B cell (primary cell): ENCODE measurements at regions not wholly inside any gene's neighbourhood (a gene's known extent, or its start where the extent isn't known, plus 50 kb on each side); places are given as distances from the start of the nearest gene placed in this dataset.

Experiments
- ATAC-seq: fragments of 200-7000 bp; cut with Tn5 transposase; one replicate; pipeline ENCODE4 v1.10.0; 2021; ENCODE audit warnings: low read depth, mild to moderate bottlenecking, moderate number of reproducible peaks, moderate library complexity
- CTCF ChIA-PET: fragments of 350-600 bp; sonication (Branson Sonifier 250); formaldehyde crosslinking; loops from one replicate; lab custom pipeline; 2021; ENCODE audit warnings: antibody characterized with exemption, inconsistent platforms; lab: Charles Lee
- POLR2A ChIA-PET: fragments of 350-600 bp; sonication (Branson Sonifier 250); formaldehyde crosslinking; loops from one replicate; lab custom pipeline; 2021; ENCODE audit warnings: antibody characterized with exemption; lab: Charles Lee
- DNase-seq: peaks from one replicate; pipeline ENCODE4 v3.0.0; 2013
- H2AFZ ChIP-seq: 2 replicates; pipeline ENCODE4 v1.6.1; 2012; ENCODE audit warnings: mild to moderate bottlenecking, low read depth, low read length; ENCODE audit not compliant: insufficient read depth, poor library complexity, severe bottlenecking
- H3K27ac ChIP-seq, 2 donors: 1 replicate in 1 of 2; 2 replicates in 1 of 2; pipeline ENCODE4 v1.5.1; 2012 to 2013; ENCODE audit warnings: low read length in 2 of 2, mild to moderate bottlenecking in 2 of 2, moderate library complexity in 1 of 2
- H3K27me3 ChIP-seq, 4 experiments: fragments of 200-600 bp in 1 of 4; sonication (generic) in 1 of 4; replicated peaks in 1 of 4; 1 replicate in 2 of 4; 2 replicates in 2 of 4; pipeline versions ENCODE4 v1.6.1 to v1.7.0; 2013 to 2016; ENCODE audit warnings: low read length in 3 of 4, mild to moderate bottlenecking in 2 of 4, mixed read lengths in 1 of 4, moderate library complexity in 1 of 4; ENCODE audit not compliant: insufficient read depth in 4 of 4, control insufficient read depth in 3 of 4; ENCODE audit errors: control extremely low read depth in 1 of 4
- H3K36me3 ChIP-seq, 2 experiments: replicated peaks in 1 of 2; 1 replicate in 1 of 2; 2 replicates in 1 of 2; pipeline versions ENCODE4 v1.6.1 to v1.7.1; 2013; ENCODE audit warnings: low read length in 1 of 2; ENCODE audit not compliant: insufficient read depth in 2 of 2, control insufficient read depth in 1 of 2; ENCODE audit errors: control extremely low read depth in 1 of 2, extremely low read depth in 1 of 2
- H3K4me1 ChIP-seq, 2 donors: fragments of 200-600 bp in 1 of 2; sonication (generic) in 1 of 2; 1 replicate in 1 of 2; 2 replicates in 1 of 2; pipeline versions ENCODE4 v1.5.1 to v1.6.1; 2013 to 2017; ENCODE audit warnings: low read length in 2 of 2; ENCODE audit not compliant: control insufficient read depth in 2 of 2, insufficient read depth in 2 of 2
- H3K4me2 ChIP-seq: replicated peaks from 2 replicates; pipeline ENCODE3; 2012; ENCODE audit warnings: mild to moderate bottlenecking, low read depth, low read length; ENCODE audit not compliant: poor library complexity, severe bottlenecking
- H3K4me3 ChIP-seq, 5 experiments: fragments of 200-600 bp in 1 of 5; sonication (generic) in 1 of 5; 1 replicate in 3 of 5; 2 replicates in 2 of 5; pipeline versions ENCODE4 v1.5.1 to v1.7.0; 2011 to 2016; ENCODE audit warnings: low read length in 4 of 5, mild to moderate bottlenecking in 4 of 5, low read depth in 2 of 5, control low read depth in 1 of 5, moderate library complexity in 1 of 5; ENCODE audit not compliant: insufficient read depth in 1 of 5; ENCODE audit errors: control extremely low read depth in 1 of 5, extremely low read depth in 1 of 5
- H3K79me2 ChIP-seq: fragments of 200-600 bp; sonication (generic); one replicate; pipeline ENCODE4 v1.6.0; 2016; ENCODE audit warnings: low read length; ENCODE audit not compliant: control insufficient read depth, insufficient read depth
- H3K9ac ChIP-seq: fragments of 200-600 bp; sonication (generic); 2 replicates; pipeline ENCODE4 v1.6.1; 2017; ENCODE audit warnings: mild to moderate bottlenecking, low read length, moderate library complexity
- H3K9me3 ChIP-seq, 3 donors: one replicate each; pipeline versions ENCODE4 v1.6.1 to v1.7.1; 2013; ENCODE audit warnings: low read length in 2 of 3; ENCODE audit not compliant: control insufficient read depth in 2 of 3, insufficient read depth in 1 of 3; ENCODE audit errors: control extremely low read depth in 1 of 3
- H4K20me1 ChIP-seq: 2 replicates; pipeline ENCODE4 v1.6.0; 2012; ENCODE audit warnings: mild to moderate bottlenecking, low read length; ENCODE audit not compliant: insufficient read depth, control insufficient read depth, poor library complexity, severe bottlenecking
- H3K27ac Mint-ChIP-seq: one replicate; pipeline ENCODE4 v1.8.0; 2021; ENCODE audit warnings: mixed read lengths
- H3K27me3 Mint-ChIP-seq: one replicate; pipeline ENCODE4 v1.8.0; 2021; ENCODE audit warnings: mixed read lengths
- H3K4me1 Mint-ChIP-seq: one replicate; pipeline ENCODE4 v1.8.0; 2021; ENCODE audit warnings: mixed read lengths
- H3K4me3 Mint-ChIP-seq: one replicate; pipeline ENCODE4 v1.8.0; 2021; ENCODE audit warnings: mixed read lengths
- H3K9me3 Mint-ChIP-seq: one replicate; pipeline ENCODE4 v1.8.0; 2022; ENCODE audit warnings: mixed read lengths; ENCODE audit not compliant: insufficient read depth
- CTCF ChIP-seq: fragments of 200-600 bp; IDR thresholded peaks from one replicate; pipeline ENCODE4 v1.8.0; 2022; ENCODE audit warnings: antibody characterized with exemption, mild to moderate bottlenecking
- EZH2 ChIP-seq: IDR thresholded peaks from 2 replicates; pipeline ENCODE4 v1.6.1; 2012; ENCODE audit warnings: borderline replicate concordance, low read depth, mild to moderate bottlenecking, moderate library complexity, low read length; ENCODE audit not compliant: insufficient read depth, poor library complexity, severe bottlenecking
- WGBS: methylation state at CpG from one replicate; pipeline ENCODE4 v1.1.5; 2013; ENCODE audit warnings: missing lambda C conversion rate; ENCODE audit not compliant: insufficient coverage; 5-methylcytosine and 5-hydroxymethylcytosine counted together
- intact Hi-C: fragments of 100-400 bp; cut with micrococcal nuclease; formaldehyde crosslinking; loops from one replicate; pipeline ENCODE4 v1.10.0; 2022

GRCh38 chr7:52711951-52712350, 323.5 kb upstream of the POM121L12 start:
- Mint-ChIP-seq H3K4me1 (no peaks in the 10 kb centered on the region), H3K27ac (no peak overlapping the region), H3K27me3 (no peaks in the 10 kb centered on the region), H3K4me3 (no peak overlapping the region), H3K9me3 (peaks cover 9% of the 10 kb centered on the region)
- intact Hi-C loops, result no loop called here
- H3K36me3 ChIP-seq, result no peaks in the 10 kb centered on the region
- no peak for ATAC-seq
- ChIA-PET CTCF (no interaction called here), POLR2A (no interaction called here)
- no peak overlapping the region for H3K27ac ChIP-seq
- no peak for DNase-seq
- no peak overlapping the region for H3K9ac ChIP-seq
- H3K4me3 ChIP-seq, result no peak overlapping the region
- H3K79me2 ChIP-seq, result no peaks in the 10 kb centered on the region
- H3K9me3 ChIP-seq, result peaks cover 0 to 4% (median 3%) of the 10 kb centered on the region in 3 donors
- no peaks in the 10 kb centered on the region for H3K27me3 ChIP-seq
- no peak overlapping the region for H3K4me2 ChIP-seq
- no peak for TF ChIP-seq CTCF
- no peak for TF ChIP-seq EZH2
- whole genome bisulfite sequencing, result 0% methylated on average over 1 of the region's 1 CpG
- H2AFZ ChIP-seq, result no peak overlapping the region
- no peaks in the 10 kb centered on the region for H4K20me1 ChIP-seq
- no peaks in the 10 kb centered on the region for H3K4me1 ChIP-seq

DNA sequence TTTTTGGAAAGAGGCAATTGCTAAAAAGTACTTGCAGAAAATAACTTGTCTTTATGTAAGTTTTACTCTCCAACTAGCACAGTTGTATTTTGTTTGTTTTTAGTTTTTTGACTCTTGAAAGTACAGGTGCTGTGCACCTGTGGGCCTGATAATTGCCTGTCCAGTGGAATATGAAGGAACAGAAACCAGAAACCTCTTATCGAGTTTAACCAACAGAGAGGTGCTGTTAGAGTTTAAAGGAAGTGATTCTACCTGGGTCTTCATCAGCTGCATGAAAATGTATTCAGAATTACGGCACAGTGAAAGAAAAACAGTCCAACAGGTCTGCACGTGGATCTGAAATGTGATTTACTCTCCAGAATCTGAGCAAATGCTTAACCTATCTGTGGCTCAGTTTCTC, 326.6 kb upstream of the POM121L12 start:
- ChIA-PET POLR2A (no interaction called here), CTCF (no interaction called here)
- no peak overlapping the region for H3K4me2 ChIP-seq
- Mint-ChIP-seq H3K27me3 (no peaks in the 10 kb centered on the region), H3K4me3 (no peak overlapping the region), H3K9me3 (peaks cover 9% of the 10 kb centered on the region), H3K4me1 (no peaks in the 10 kb centered on the region), H3K27ac (no peak overlapping the region)
- no peaks in the 10 kb centered on the region for H3K4me1 ChIP-seq
- H3K9me3 ChIP-seq, result peaks cover 0 to 3% (median 0%) of the 10 kb centered on the region in 3 donors
- 100% methylated on average over 3 of the region's 3 CpGs for WGBS
- H3K4me3 ChIP-seq, result no peak overlapping the region
- H3K79me2 ChIP-seq, result no peaks in the 10 kb centered on the region
- H4K20me1 ChIP-seq, result no peaks in the 10 kb centered on the region
- no peaks in the 10 kb centered on the region for H3K27me3 ChIP-seq
- H3K36me3 ChIP-seq, result no peaks in the 10 kb centered on the region
- intact Hi-C loops, result no loop called here
- H3K27ac ChIP-seq, result no peak overlapping the region
- no peak overlapping the region for H3K9ac ChIP-seq
- no peak overlapping the region for H2AFZ ChIP-seq
- TF ChIP-seq EZH2, result no peak
- no peak for TF ChIP-seq CTCF
- ATAC-seq (no peak), DNase-seq (no peak)
